ENCODE measurements at regions not wholly inside any gene's neighbourhood (a gene's known extent, or its start where the extent isn't known, plus 50 kb on each side); places are given as distances from the start of the nearest gene placed in this dataset.

GRCh38 chr5:124692950-124693349 lies 53.5 kb downstream of the ZNF608 start:
- Histone ChIP-seq H3K4me2 (ENCODE audit: insufficient read depth, low read length) (peak overlapping the region; percentile 60), H3K27ac (ENCODE audit: low read depth, low read length) (no peak overlapping the region), H3K79me2 (ENCODE audit: insufficient read depth, low read length) (no peaks in the 10 kb centered on the region)

DNA sequence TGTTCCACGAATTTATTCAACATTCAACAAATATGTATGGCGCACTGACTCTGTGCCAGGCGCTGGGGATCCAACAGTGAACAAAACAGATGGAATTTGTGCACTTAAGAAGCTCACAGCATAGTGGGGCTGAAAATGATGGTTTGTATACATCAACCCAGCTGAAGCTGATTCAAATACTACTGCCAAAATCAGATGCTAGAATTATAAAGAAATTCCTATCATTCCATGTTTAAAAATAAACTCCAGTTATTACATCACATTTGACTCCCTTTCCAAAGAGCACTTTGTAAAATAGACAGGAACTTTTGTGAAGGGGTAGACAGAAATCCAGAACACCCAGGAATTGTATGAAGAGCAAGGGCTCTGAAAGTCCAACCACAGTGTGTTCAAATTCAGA lies 54.1 kb downstream of the ZNF608 start:
- Histone ChIP-seq H3K27me3 (ENCODE audit: insufficient read depth, low read length) (no peaks in the 10 kb centered on the region), H3K4me1 (ENCODE audit: insufficient read depth, low read length) (peaks cover 13% of the 10 kb centered on the region), H2AFZ (ENCODE audit: low read length) (peak overlapping the region; percentile 38), H3K9me3 (ENCODE audit: low read depth, low read length) (no peaks in the 10 kb centered on the region), H3K4me3 (ENCODE audit: insufficient read depth, low read length) (peak overlapping the region; percentile 11), H4K20me1 (ENCODE audit: insufficient read depth, low read length) (no peaks in the 10 kb centered on the region), H3K27ac (ENCODE audit: low read depth, low read length) (peak overlapping the region; percentile 14), H3K4me2 (ENCODE audit: insufficient read depth, low read length) (peak overlapping the region; percentile 60), H3K79me2 (ENCODE audit: insufficient read depth, low read length) (no peaks in the 10 kb centered on the region), H3K36me3 (ENCODE audit: insufficient read depth, low read length) (no peaks in the 10 kb centered on the region)
- TF ChIP-seq CTCF (IDR thresholded peaks at IDR 0.05; ENCODE audit: extremely low read depth, low read depth, low read length) = no peak
- peak; percentile 65 for DNase-seq (ENCODE audit: insufficient read length, low spot score, missing footprints)

More at GRCh38 chr5:124692950-124693349, 53.5 kb downstream of the ZNF608 start:
- Histone ChIP-seq H3K36me3 (ENCODE audit: insufficient read depth, low read length) (no peaks in the 10 kb centered on the region), H3K4me3 (ENCODE audit: insufficient read depth, low read length) (no peak overlapping the region), H3K4me1 (ENCODE audit: insufficient read depth, low read length) (peaks cover 13% of the 10 kb centered on the region), H2AFZ (ENCODE audit: low read length) (no peak overlapping the region), H3K27me3 (ENCODE audit: insufficient read depth, low read length) (no peaks in the 10 kb centered on the region), H3K9me3 (ENCODE audit: low read depth, low read length) (no peaks in the 10 kb centered on the region), H4K20me1 (ENCODE audit: insufficient read depth, low read length) (no peaks in the 10 kb centered on the region)
- no peak for TF ChIP-seq CTCF (IDR thresholded peaks at IDR 0.05; ENCODE audit: extremely low read depth, low read depth, low read length)
- no peak for DNase-seq (ENCODE audit: insufficient read length, low spot score, missing footprints)

DNA sequence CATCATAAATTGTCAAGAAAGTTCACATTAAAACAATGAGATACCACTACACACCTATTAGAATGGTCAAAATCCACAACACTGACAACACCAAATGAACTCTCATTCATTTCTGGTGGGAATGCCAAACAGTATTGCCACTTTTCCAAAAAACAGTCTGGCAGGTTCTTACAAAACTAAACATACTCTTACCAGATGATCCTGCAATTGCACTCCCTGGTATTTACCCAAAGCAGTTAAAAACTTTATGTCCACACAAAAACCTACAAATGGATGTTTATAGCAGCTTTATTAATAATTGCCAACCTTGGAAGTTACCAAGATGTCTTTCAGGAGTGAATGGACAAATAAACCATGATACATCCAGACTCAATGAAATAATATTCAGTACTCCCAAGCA lies 56.8 kb downstream of the ZNF608 start:
- H3K27me3 ChIP-seq (ENCODE audit: insufficient read depth, low read length) = no peaks in the 10 kb centered on the region
- H3K9me3 ChIP-seq (ENCODE audit: low read depth, low read length) = no peaks in the 10 kb centered on the region
- no peak overlapping the region for H3K4me3 ChIP-seq (ENCODE audit: insufficient read depth, low read length)
- no peak for TF ChIP-seq CTCF (IDR thresholded peaks at IDR 0.05; ENCODE audit: extremely low read depth, low read depth, low read length)
- peaks cover 13% of the 10 kb centered on the region for H3K4me1 ChIP-seq (ENCODE audit: insufficient read depth, low read length)
- no peak overlapping the region for H3K4me2 ChIP-seq (ENCODE audit: insufficient read depth, low read length)
- H4K20me1 ChIP-seq (ENCODE audit: insufficient read depth, low read length) = no peaks in the 10 kb centered on the region
- H3K79me2 ChIP-seq (ENCODE audit: insufficient read depth, low read length) = no peaks in the 10 kb centered on the region
- no peak for DNase-seq (ENCODE audit: insufficient read length, low spot score, missing footprints)
- no peaks in the 10 kb centered on the region for H3K36me3 ChIP-seq (ENCODE audit: insufficient read depth, low read length)
- no peak overlapping the region for H3K27ac ChIP-seq (ENCODE audit: low read depth, low read length)
- H2AFZ ChIP-seq (ENCODE audit: low read length) = no peak overlapping the region

DNA sequence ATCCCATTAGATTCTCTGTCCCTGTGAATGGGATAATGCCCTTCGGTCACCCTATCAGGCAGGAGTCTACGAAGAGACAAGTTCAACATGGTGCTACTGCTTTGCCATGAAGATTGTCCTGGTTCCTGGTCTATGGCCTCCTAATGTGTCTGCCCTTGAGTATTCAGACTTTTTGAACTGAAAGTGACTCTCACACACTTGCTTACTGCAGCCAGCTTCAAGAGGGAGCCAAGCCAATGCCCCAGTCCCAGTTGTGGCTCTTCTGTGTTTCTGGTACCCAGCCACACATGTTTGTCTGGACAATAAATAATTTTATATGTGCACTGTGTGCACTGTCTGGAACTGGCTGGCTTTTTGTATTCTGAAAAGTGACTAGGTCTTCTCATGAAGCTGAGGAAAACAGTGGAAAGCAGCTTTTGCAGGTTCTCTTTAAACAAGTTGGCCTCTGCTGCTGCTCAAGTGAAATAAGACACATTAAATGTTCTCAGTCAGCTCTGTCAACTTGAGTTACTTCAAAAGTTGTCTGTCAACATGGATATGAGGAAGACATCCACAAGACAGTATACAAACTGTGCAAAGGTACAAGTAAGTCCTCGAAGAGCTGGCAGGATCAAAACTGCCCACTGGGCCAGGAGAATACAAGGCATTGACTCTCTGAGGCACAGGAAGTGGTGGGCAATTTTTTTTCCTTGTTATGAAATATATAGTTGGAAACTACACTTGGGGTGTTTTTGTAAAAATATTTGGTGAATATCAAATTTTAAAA lies 60.0 kb downstream of the ZNF608 start:
- H4K20me1 ChIP-seq (ENCODE audit: insufficient read depth, low read length) = no peaks in the 10 kb centered on the region
- H3K9me3 ChIP-seq (ENCODE audit: low read depth, low read length) = no peaks in the 10 kb centered on the region
- no peaks in the 10 kb centered on the region for H3K27me3 ChIP-seq (ENCODE audit: insufficient read depth, low read length)
- H3K27ac ChIP-seq (ENCODE audit: low read depth, low read length) = no peak overlapping the region
- no peak overlapping the region for H3K4me3 ChIP-seq (ENCODE audit: insufficient read depth, low read length)
- H2AFZ ChIP-seq (ENCODE audit: low read length) = no peak overlapping the region
- no peak for TF ChIP-seq CTCF (IDR thresholded peaks at IDR 0.05; ENCODE audit: extremely low read depth, low read depth, low read length)
- no peak overlapping the region for H3K4me2 ChIP-seq (ENCODE audit: insufficient read depth, low read length)
- DNase-seq (ENCODE audit: insufficient read length, low spot score, missing footprints) = no peak
- no peaks in the 10 kb centered on the region for H3K4me1 ChIP-seq (ENCODE audit: insufficient read depth, low read length)
- no peaks in the 10 kb centered on the region for H3K79me2 ChIP-seq (ENCODE audit: insufficient read depth, low read length)
- H3K36me3 ChIP-seq (ENCODE audit: insufficient read depth, low read length) = no peaks in the 10 kb centered on the region
